H9 (cell line): ENCODE measurements at regions not wholly inside any gene's neighbourhood (a gene's known extent, or its start where the extent isn't known, plus 50 kb on each side); places are given as distances from the start of the nearest gene placed in this dataset.

Experiments
- DNase-seq: peaks from one replicate; pipeline ENCODE4 v3.0.0-alpha.2; 2017
- H2AFZ ChIP-seq: one replicate; pipeline ENCODE4 v1.6.1; 2013; ENCODE audit warnings: mild to moderate bottlenecking, low read length, control low read depth, moderate library complexity
- H2AK5ac ChIP-seq: 2 replicates; pipeline ENCODE4 v1.6.1; 2013; ENCODE audit warnings: low read length, control low read depth, mixed read lengths; ENCODE audit not compliant: insufficient read length
- H2BK120ac ChIP-seq: one replicate; pipeline ENCODE4 v1.6.1; 2013; ENCODE audit warnings: low read depth, mild to moderate bottlenecking, low read length, control low read depth, inconsistent platforms; ENCODE audit not compliant: poor library complexity, severe bottlenecking
- H2BK12ac ChIP-seq: 2 replicates; pipeline ENCODE4 v1.6.1; 2013; ENCODE audit warnings: low read length, control low read depth, mixed read lengths, low read depth; ENCODE audit not compliant: insufficient read length
- H2BK15ac ChIP-seq: 2 replicates; pipeline ENCODE4 v1.6.1; 2013; ENCODE audit warnings: low read depth, low read length, control low read depth
- H2BK20ac ChIP-seq: one replicate; pipeline ENCODE4 v1.6.1; 2013; ENCODE audit warnings: low read depth, mild to moderate bottlenecking, low read length, control low read depth, inconsistent platforms; ENCODE audit not compliant: poor library complexity, severe bottlenecking
- H2BK5ac ChIP-seq: 2 replicates; pipeline ENCODE4 v1.6.1; 2013; ENCODE audit warnings: low read length, control low read depth, mixed read lengths; ENCODE audit not compliant: insufficient read length
- H3K14ac ChIP-seq: 2 replicates; pipeline ENCODE4 v1.6.1; 2013; ENCODE audit warnings: low read length, control low read depth; ENCODE audit not compliant: insufficient read depth
- H3K18ac ChIP-seq: 2 replicates; pipeline ENCODE4 v1.6.1; 2013; ENCODE audit warnings: low read depth, mild to moderate bottlenecking, mixed read lengths, low read length, control low read depth; ENCODE audit not compliant: insufficient read length
- H3K23ac ChIP-seq: 2 replicates; pipeline ENCODE4 v1.6.1; 2013; ENCODE audit warnings: low read length, control low read depth, mixed read lengths, low read depth; ENCODE audit not compliant: insufficient read length
- H3K23me2 ChIP-seq: 2 replicates; pipeline ENCODE4 v1.6.1; 2013; ENCODE audit warnings: low read depth, mild to moderate bottlenecking, mixed read lengths, low read length, control low read depth; ENCODE audit not compliant: insufficient read length, poor library complexity, severe bottlenecking
- H3K27ac ChIP-seq: 2 replicates; pipeline ENCODE4 v1.5.1; 2013; ENCODE audit warnings: low read length, control low read depth, mixed read lengths, low read depth; ENCODE audit not compliant: insufficient read length
- H3K27me3 ChIP-seq: 2 replicates; pipeline ENCODE4 v1.6.1; 2013; ENCODE audit warnings: low read length, control low read depth, inconsistent platforms; ENCODE audit not compliant: insufficient read depth
- H3K4ac ChIP-seq: 2 replicates; pipeline ENCODE4 v1.6.1; 2013; ENCODE audit warnings: low read depth, mild to moderate bottlenecking, control low read depth, inconsistent platforms, low read length, moderate library complexity
- H3K4me1 ChIP-seq: 2 replicates; pipeline ENCODE4 v1.6.1; 2013; ENCODE audit warnings: low read length, control low read depth, inconsistent platforms; ENCODE audit not compliant: insufficient read depth
- H3K4me2 ChIP-seq: 2 replicates; pipeline ENCODE4 v1.6.1; 2013; ENCODE audit warnings: low read length, control low read depth, mixed read lengths; ENCODE audit not compliant: insufficient read length, insufficient read depth
- H3K56ac ChIP-seq: 2 replicates; pipeline ENCODE4 v1.6.1; 2013; ENCODE audit warnings: low read depth, mild to moderate bottlenecking, mixed read lengths, low read length, control low read depth; ENCODE audit not compliant: insufficient read length
- H3K79me1 ChIP-seq: 2 replicates; pipeline ENCODE4 v1.6.1; 2013; ENCODE audit warnings: low read depth, mild to moderate bottlenecking, moderate library complexity, low read length, control low read depth, inconsistent platforms; ENCODE audit not compliant: insufficient read depth, poor library complexity, severe bottlenecking
- H3K79me2 ChIP-seq: 2 replicates; pipeline ENCODE4 v1.6.1; 2013; ENCODE audit warnings: low read length, control low read depth, inconsistent platforms; ENCODE audit not compliant: insufficient read depth
- H3K9ac ChIP-seq: 2 replicates; pipeline ENCODE4 v1.6.1; 2013; ENCODE audit warnings: low read length, control low read depth, mixed read lengths; ENCODE audit not compliant: insufficient read length; ENCODE audit errors: extremely low read depth
- H3K9me3 ChIP-seq: one replicate; pipeline ENCODE4 v1.6.1; 2013; ENCODE audit warnings: low read depth, low read length, inconsistent platforms; ENCODE audit not compliant: control insufficient read depth
- H3T11ph ChIP-seq: one replicate; pipeline ENCODE4 v1.6.1; 2013; ENCODE audit warnings: mild to moderate bottlenecking, low read length, control low read depth, inconsistent platforms
- H4K20me1 ChIP-seq: one replicate; pipeline ENCODE4 v1.6.1; 2013; ENCODE audit not compliant: control insufficient read depth, insufficient read length, insufficient read depth
- H4K5ac ChIP-seq: 2 replicates; pipeline ENCODE4 v1.6.1; 2013; ENCODE audit warnings: low read depth, mild to moderate bottlenecking, mixed read lengths, low read length, control low read depth; ENCODE audit not compliant: insufficient read length
- H4K8ac ChIP-seq: replicated peaks from 2 replicates; pipeline ENCODE4 v1.6.1; 2013; ENCODE audit warnings: low read length, control low read depth, mixed read lengths, low read depth; ENCODE audit not compliant: insufficient read length
- H4K91ac ChIP-seq: 2 replicates; pipeline ENCODE4 v1.6.1; 2013; ENCODE audit warnings: low read depth, mild to moderate bottlenecking, moderate library complexity, mixed read lengths, low read length, control low read depth; ENCODE audit not compliant: insufficient read length
- H3K27ac Mint-ChIP-seq, 3 experiments: 2 replicates in 2 of 3; 3 replicates in 1 of 3; pipeline ENCODE4 v1.8.0; 2020 to 2021; ENCODE audit warnings: mixed read lengths in 3 of 3, mild to moderate bottlenecking in 1 of 3, moderate library complexity in 1 of 3
- H3K27me3 Mint-ChIP-seq: 2 replicates; pipeline ENCODE4 v1.8.0; 2021; ENCODE audit warnings: low read depth, mild to moderate bottlenecking, moderate library complexity, mixed read lengths
- H3K36me3 Mint-ChIP-seq, 3 experiments: 2 replicates in 2 of 3; 3 replicates in 1 of 3; pipeline ENCODE4 v1.8.0; 2020 to 2021; ENCODE audit warnings: low read depth in 3 of 3, mixed read lengths in 3 of 3; ENCODE audit not compliant: insufficient read depth in 1 of 3
- H3K4me1 Mint-ChIP-seq, 2 experiments: 2 replicates each; pipeline ENCODE4 v1.8.0; 2020; ENCODE audit warnings: mixed read lengths in 2 of 2
- H3K4me3 Mint-ChIP-seq, 2 experiments: 2 replicates in 1 of 2; 3 replicates in 1 of 2; pipeline ENCODE4 v1.8.0; 2020 to 2021; ENCODE audit warnings: mild to moderate bottlenecking in 2 of 2, mixed read lengths in 2 of 2, moderate library complexity in 1 of 2
- H3K9me3 Mint-ChIP-seq, 2 experiments: 2 replicates in 1 of 2; 3 replicates in 1 of 2; pipeline ENCODE4 v1.8.0; 2020; ENCODE audit warnings: mild to moderate bottlenecking in 2 of 2, mixed read lengths in 2 of 2, moderate library complexity in 1 of 2
- WGBS: extraction: QIAGEN DNeasy Blood & Tissue Kit; methylation state at CpG from one replicate; pipeline ENCODE4 v1.1.7; 2013; ENCODE audit warnings: missing lambda C conversion rate, low lambda C conversion rate, mixed read lengths; ENCODE audit not compliant: insufficient read length; ENCODE audit errors: extremely low coverage; 5-methylcytosine and 5-hydroxymethylcytosine counted together
- TF ChIP-seq, protein P1 (sequence below): fragments of 200-600 bp; sonication (generic); conservative IDR thresholded peaks from 3 replicates; pipeline ENCODE4 v1.8.0; 2021; ENCODE audit warnings: antibody characterized with exemption, mild to moderate bottlenecking

DNA sequence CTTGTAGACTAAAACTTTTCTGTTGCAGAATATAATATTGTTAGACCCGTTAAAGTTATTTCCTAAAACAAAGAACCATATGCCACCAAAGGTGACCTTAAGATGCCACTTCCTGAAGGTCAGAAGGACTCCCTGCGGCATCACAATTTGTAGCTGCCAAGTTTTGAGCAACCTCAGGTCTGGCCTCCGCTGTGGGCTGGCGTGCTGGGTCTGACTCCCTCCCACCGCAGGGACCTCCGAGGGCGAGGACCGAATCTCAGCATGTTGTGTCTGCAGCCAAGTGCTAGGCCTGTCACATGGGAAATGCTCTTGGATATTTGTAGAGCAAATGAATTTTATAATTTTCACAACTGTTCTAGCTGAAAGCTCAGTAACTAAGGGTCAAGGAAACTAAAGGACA lies 285.9 kb downstream of the NDUFA10 start:
- Mint-ChIP-seq H3K36me3 (no peaks in the 10 kb centered on the region), H3K4me1 (peaks cover 2 to 8% of the 10 kb centered on the region in 2 experiments; a peak in 2 of 4 replicates), H3K9me3 (no peaks in the 10 kb centered on the region), H3K27me3 (0 out of 2 replicates have a peak, but pooled peaks cover 2% of the 10 kb centered on the region), H3K4me3 (no peak overlapping the region), H3K27ac (no peak overlapping the region)
- Histone ChIP-seq H2BK15ac (no peak overlapping the region), H4K5ac (no peak overlapping the region), H3K4me1 (no peaks in the 10 kb centered on the region; the same call in 1 of the 2 replicates), H3K27ac (no peak overlapping the region), H4K20me1 (no peaks in the 10 kb centered on the region), H3K27me3 (no peaks in the 10 kb centered on the region), H2BK120ac (no peak overlapping the region), H3K23me2 (no peaks in the 10 kb centered on the region), H2AK5ac (no peak overlapping the region), H3K23ac (no peak overlapping the region), H3T11ph (no peak overlapping the region), H2BK5ac (no peak overlapping the region), H2AFZ (no peak overlapping the region), H3K79me1 (no peaks in the 10 kb centered on the region), H3K9me3 (no peaks in the 10 kb centered on the region), H3K79me2 (no peaks in the 10 kb centered on the region), H3K4ac (no peak overlapping the region), H2BK12ac (no peak overlapping the region), H3K9ac (no peak overlapping the region), H4K91ac (no peak overlapping the region), H3K18ac (no peak overlapping the region), H2BK20ac (no peak overlapping the region), H3K56ac (no peak overlapping the region), H3K14ac (no peak overlapping the region), H3K4me2 (no peak overlapping the region), H4K8ac (no peak overlapping the region)
- TF ChIP-seq, protein P1, sequence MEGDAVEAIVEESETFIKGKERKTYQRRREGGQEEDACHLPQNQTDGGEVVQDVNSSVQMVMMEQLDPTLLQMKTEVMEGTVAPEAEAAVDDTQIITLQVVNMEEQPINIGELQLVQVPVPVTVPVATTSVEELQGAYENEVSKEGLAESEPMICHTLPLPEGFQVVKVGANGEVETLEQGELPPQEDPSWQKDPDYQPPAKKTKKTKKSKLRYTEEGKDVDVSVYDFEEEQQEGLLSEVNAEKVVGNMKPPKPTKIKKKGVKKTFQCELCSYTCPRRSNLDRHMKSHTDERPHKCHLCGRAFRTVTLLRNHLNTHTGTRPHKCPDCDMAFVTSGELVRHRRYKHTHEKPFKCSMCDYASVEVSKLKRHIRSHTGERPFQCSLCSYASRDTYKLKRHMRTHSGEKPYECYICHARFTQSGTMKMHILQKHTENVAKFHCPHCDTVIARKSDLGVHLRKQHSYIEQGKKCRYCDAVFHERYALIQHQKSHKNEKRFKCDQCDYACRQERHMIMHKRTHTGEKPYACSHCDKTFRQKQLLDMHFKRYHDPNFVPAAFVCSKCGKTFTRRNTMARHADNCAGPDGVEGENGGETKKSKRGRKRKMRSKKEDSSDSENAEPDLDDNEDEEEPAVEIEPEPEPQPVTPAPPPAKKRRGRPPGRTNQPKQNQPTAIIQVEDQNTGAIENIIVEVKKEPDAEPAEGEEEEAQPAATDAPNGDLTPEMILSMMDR = no peak
- no CpG with 5 or more reads among the region's 8 CpGs for WGBS
- DNase-seq = no peak
